Stimulated activated naive CD8-positive, alpha-beta T cell treated with anti-CD3 and anti-CD28 coated beads, Interleukin-15, amount 100 ng/mL, for 72 hours (primary cell): ENCODE measurements at regions not wholly inside any gene's neighbourhood (a gene's known extent, or its start where the extent isn't known, plus 50 kb on each side); places are given as distances from the start of the nearest gene placed in this dataset.

Experiments used
- ATAC-seq: fragments of 150-1000 bp; cut with Tn5 transposase; 2 replicates; pipeline ENCODE4 v1.10.0; 2021; ENCODE audit warnings: mild to moderate bottlenecking, moderate library complexity
- DNase-seq, 2 donors: peaks; one replicate each; pipeline ENCODE4 v3.0.0; 2021 to 2022
- H3K27ac Mint-ChIP-seq, 2 donors: one replicate each; pipeline ENCODE4 v1.8.0; 2022; ENCODE audit warnings: mild to moderate bottlenecking in 2 of 2, mixed read lengths in 2 of 2, moderate library complexity in 2 of 2
- H3K27me3 Mint-ChIP-seq: one replicate; pipeline ENCODE4 v1.8.0; 2022; ENCODE audit warnings: mixed read lengths
- H3K4me1 Mint-ChIP-seq: one replicate; pipeline ENCODE4 v1.8.0; 2022; ENCODE audit warnings: mild to moderate bottlenecking, mixed read lengths
- H3K4me3 Mint-ChIP-seq, 2 donors: one replicate each; pipeline ENCODE4 v1.8.0; 2022; ENCODE audit warnings: mild to moderate bottlenecking in 2 of 2, mixed read lengths in 2 of 2, moderate library complexity in 1 of 2
- H3K9me3 Mint-ChIP-seq, 2 donors: one replicate each; pipeline ENCODE4 v1.8.0; 2022; ENCODE audit warnings: mixed read lengths in 2 of 2

- no peaks in the 10 kb centered on the region for H3K27me3 Mint-ChIP-seq
- peaks cover 5 to 19% of the 10 kb centered on the region in 2 donors for H3K9me3 Mint-ChIP-seq
- no peak for ATAC-seq
- peak overlapping the region in 1 of 2 donors; percentile 49 for H3K27ac Mint-ChIP-seq
- DNase-seq, result no peak
- H3K4me3 Mint-ChIP-seq, result peak overlapping the region; percentile 0 to 56
- peaks cover 35% of the 10 kb centered on the region for H3K4me1 Mint-ChIP-seq
Observed at GRCh38 chr3:187987187-187987586, 166.8 kb upstream of the LPP start.

GRCh38 chr3:187987924-187988323, 166.0 kb upstream of the LPP start:
- H3K4me3 Mint-ChIP-seq, result no peak overlapping the region
- H3K9me3 Mint-ChIP-seq, result peaks cover 5 to 19% of the 10 kb centered on the region in 2 donors
- DNase-seq (peak in 1 of 2 donors; percentile 27), ATAC-seq (peak; percentile 76)
- H3K27me3 Mint-ChIP-seq, result no peaks in the 10 kb centered on the region
- H3K27ac Mint-ChIP-seq, result no peak overlapping the region
- peaks cover 42% of the 10 kb centered on the region for H3K4me1 Mint-ChIP-seq

- H3K27me3 Mint-ChIP-seq, result no peaks in the 10 kb centered on the region
- no peak overlapping the region for H3K4me3 Mint-ChIP-seq
- DNase-seq, result no peak
- peaks cover 59% of the 10 kb centered on the region for H3K4me1 Mint-ChIP-seq
- no peak overlapping the region for H3K27ac Mint-ChIP-seq
- ATAC-seq, result no peak
- H3K9me3 Mint-ChIP-seq, result peaks cover 5 to 19% of the 10 kb centered on the region in 2 donors
Observed at GRCh38 chr3:187989575-187990153, 164.3 kb upstream of the LPP start.

- Mint-ChIP-seq H3K4me1 (peaks cover 61% of the 10 kb centered on the region), H3K9me3 (peaks cover 0 to 13% of the 10 kb centered on the region in 2 donors), H3K27me3 (no peaks in the 10 kb centered on the region), H3K4me3 (no peak overlapping the region), H3K27ac (no peak overlapping the region)
- DNase-seq, result no peak
- no peak for ATAC-seq
Observed at GRCh38 chr3:187992609-187993008, 161.3 kb upstream of the LPP start.

- Mint-ChIP-seq H3K4me1 (peaks cover 71% of the 10 kb centered on the region), H3K4me3 (peak overlapping the region; percentile 51 to 64), H3K27me3 (no peaks in the 10 kb centered on the region), H3K9me3 (peaks cover 0 to 13% of the 10 kb centered on the region in 2 donors), H3K27ac (peak overlapping the region; percentile 23 to 78)
- DNase-seq, result peak; percentile 50 to 66
- peak; percentile 97 for ATAC-seq
Observed at GRCh38 chr3:187994221-187995042, 159.5 kb upstream of the LPP start.

- Mint-ChIP-seq H3K27ac (no peak overlapping the region), H3K4me1 (peaks cover 77% of the 10 kb centered on the region), H3K9me3 (peaks cover 0 to 13% of the 10 kb centered on the region in 2 donors), H3K4me3 (peak overlapping the region in 1 of 2 donors; percentile 64), H3K27me3 (no peaks in the 10 kb centered on the region)
- DNase-seq (no peak), ATAC-seq (no peak)
Observed at GRCh38 chr3:187995043-187995400, 158.9 kb upstream of the LPP start.

GRCh38 chr3:187995667-187996066, 158.3 kb upstream of the LPP start:
- Mint-ChIP-seq H3K4me3 (no peak overlapping the region), H3K9me3 (peaks cover 0 to 13% of the 10 kb centered on the region in 2 donors), H3K27ac (no peak overlapping the region), H3K4me1 (peaks cover 82% of the 10 kb centered on the region), H3K27me3 (no peaks in the 10 kb centered on the region)
- ATAC-seq, result no peak
- no peak for DNase-seq

- peaks cover 86% of the 10 kb centered on the region for H3K4me1 Mint-ChIP-seq
- H3K27ac Mint-ChIP-seq, result no peak overlapping the region
- H3K27me3 Mint-ChIP-seq, result no peaks in the 10 kb centered on the region
- peaks cover 0 to 12% of the 10 kb centered on the region in 2 donors for H3K9me3 Mint-ChIP-seq
- ATAC-seq, result no peak
- no peak overlapping the region for H3K4me3 Mint-ChIP-seq
- DNase-seq, result no peak
Observed at GRCh38 chr3:187996609-187997008, 157.3 kb upstream of the LPP start.

- Mint-ChIP-seq H3K27ac (no peak overlapping the region), H3K4me1 (peaks cover 92% of the 10 kb centered on the region)
Observed at GRCh38 chr3:187997490-187997889, 156.5 kb upstream of the LPP start.

GRCh38 chr3:187997946-187998561, 155.9 kb upstream of the LPP start:
- H3K27ac Mint-ChIP-seq, result no peak overlapping the region
- H3K4me3 Mint-ChIP-seq, result no peak overlapping the region
- H3K27me3 Mint-ChIP-seq, result no peaks in the 10 kb centered on the region
- DNase-seq (no peak), ATAC-seq (no peak)
- H3K9me3 Mint-ChIP-seq, result peaks cover 0 to 9% of the 10 kb centered on the region in 2 donors
- peaks cover 90% of the 10 kb centered on the region for H3K4me1 Mint-ChIP-seq

More at GRCh38 chr3:187997490-187997889, 156.5 kb upstream of the LPP start:
- H3K4me3 Mint-ChIP-seq, result no peak overlapping the region
- no peak for DNase-seq
- no peaks in the 10 kb centered on the region for H3K27me3 Mint-ChIP-seq
- no peak for ATAC-seq
- peaks cover 0 to 9% of the 10 kb centered on the region in 2 donors for H3K9me3 Mint-ChIP-seq

GRCh38 chr3:187998611-187999010, 155.3 kb upstream of the LPP start:
- Mint-ChIP-seq H3K4me1 (peaks cover 88% of the 10 kb centered on the region), H3K27ac (peak overlapping the region; percentile 10 to 69), H3K9me3 (peaks cover 0 to 9% of the 10 kb centered on the region in 2 donors), H3K27me3 (no peaks in the 10 kb centered on the region), H3K4me3 (no peak overlapping the region)
- ATAC-seq (no peak), DNase-seq (no peak)

GRCh38 chr3:187999821-188000220, 154.1 kb upstream of the LPP start:
- peak overlapping the region; percentile 80 to 83 for H3K4me3 Mint-ChIP-seq
- peak overlapping the region; percentile 92 to 97 for H3K27ac Mint-ChIP-seq
- DNase-seq (peak; percentile 44 to 63), ATAC-seq (peak; percentile 95)
- H3K4me1 Mint-ChIP-seq, result peaks cover 76% of the 10 kb centered on the region
- H3K9me3 Mint-ChIP-seq, result peaks cover 0 to 9% of the 10 kb centered on the region in 2 donors
- H3K27me3 Mint-ChIP-seq, result no peaks in the 10 kb centered on the region

GRCh38 chr3:188000361-188000861, 153.5 kb upstream of the LPP start:
- Mint-ChIP-seq H3K4me3 (peak overlapping the region; percentile 80 to 83), H3K27me3 (no peaks in the 10 kb centered on the region), H3K4me1 (peaks cover 70% of the 10 kb centered on the region), H3K9me3 (peaks cover 0 to 9% of the 10 kb centered on the region in 2 donors), H3K27ac (peak overlapping the region; percentile 92 to 97)
- ATAC-seq, result peak; percentile 31
- peak in 1 of 2 donors; percentile 17 for DNase-seq

GRCh38 chr3:188001093-188001492, 152.9 kb upstream of the LPP start:
- no peak overlapping the region for H3K27ac Mint-ChIP-seq
- H3K9me3 Mint-ChIP-seq, result peaks cover 0 to 9% of the 10 kb centered on the region in 2 donors
- H3K27me3 Mint-ChIP-seq, result no peaks in the 10 kb centered on the region
- no peak for ATAC-seq
- H3K4me1 Mint-ChIP-seq, result peaks cover 67% of the 10 kb centered on the region
- no peak for DNase-seq
- peak overlapping the region in 1 of 2 donors; percentile 83 for H3K4me3 Mint-ChIP-seq

GRCh38 chr3:188001926-188002325, 152.0 kb upstream of the LPP start:
- peaks cover 67% of the 10 kb centered on the region for H3K4me1 Mint-ChIP-seq
- peaks cover 0 to 9% of the 10 kb centered on the region in 2 donors for H3K9me3 Mint-ChIP-seq
- no peak overlapping the region for H3K4me3 Mint-ChIP-seq
- ATAC-seq, result no peak
- H3K27ac Mint-ChIP-seq, result peak overlapping the region in 1 of 2 donors; percentile 12
- no peak for DNase-seq
- no peaks in the 10 kb centered on the region for H3K27me3 Mint-ChIP-seq
